Chondrocyte (in vitro differentiated cells): ENCODE measurements at regions not wholly inside any gene's neighbourhood (a gene's known extent, or its start where the extent isn't known, plus 50 kb on each side); places are given as distances from the start of the nearest gene placed in this dataset.

Experiments
- DNase-seq: peaks from one replicate; pipeline ENCODE4 v3.0.0; 2021; ENCODE audit warnings: mixed read lengths, low spot score
- H3K27ac Mint-ChIP-seq: one replicate; pipeline ENCODE4 v1.8.0; 2021; ENCODE audit warnings: mild to moderate bottlenecking, moderate library complexity, mixed read lengths; ENCODE audit not compliant: unreplicated experiment
- H3K27me3 Mint-ChIP-seq: 2 replicates; pipeline ENCODE4 v1.8.0; 2021; ENCODE audit warnings: low read depth, mixed read lengths
- H3K36me3 Mint-ChIP-seq: 2 replicates; pipeline ENCODE4 v1.8.0; 2021; ENCODE audit warnings: low read depth, mixed read lengths
- H3K4me1 Mint-ChIP-seq: 2 replicates; pipeline ENCODE4 v1.8.0; 2021; ENCODE audit warnings: low read depth, mild to moderate bottlenecking, mixed read lengths
- H3K4me3 Mint-ChIP-seq: one replicate; pipeline ENCODE4 v1.8.0; 2021; ENCODE audit warnings: mild to moderate bottlenecking, moderate library complexity, mixed read lengths; ENCODE audit not compliant: unreplicated experiment
- H3K9me3 Mint-ChIP-seq: 2 replicates; pipeline ENCODE4 v1.8.0; 2021; ENCODE audit warnings: low read depth, mixed read lengths
- TF ChIP-seq, protein P1 (sequence below): fragments of 200-600 bp; sonication (generic); IDR thresholded peaks from 2 replicates; pipeline ENCODE4 v1.5.0; 2021; ENCODE audit warnings: antibody characterized with exemption, mild to moderate bottlenecking, moderate library complexity

DNA sequence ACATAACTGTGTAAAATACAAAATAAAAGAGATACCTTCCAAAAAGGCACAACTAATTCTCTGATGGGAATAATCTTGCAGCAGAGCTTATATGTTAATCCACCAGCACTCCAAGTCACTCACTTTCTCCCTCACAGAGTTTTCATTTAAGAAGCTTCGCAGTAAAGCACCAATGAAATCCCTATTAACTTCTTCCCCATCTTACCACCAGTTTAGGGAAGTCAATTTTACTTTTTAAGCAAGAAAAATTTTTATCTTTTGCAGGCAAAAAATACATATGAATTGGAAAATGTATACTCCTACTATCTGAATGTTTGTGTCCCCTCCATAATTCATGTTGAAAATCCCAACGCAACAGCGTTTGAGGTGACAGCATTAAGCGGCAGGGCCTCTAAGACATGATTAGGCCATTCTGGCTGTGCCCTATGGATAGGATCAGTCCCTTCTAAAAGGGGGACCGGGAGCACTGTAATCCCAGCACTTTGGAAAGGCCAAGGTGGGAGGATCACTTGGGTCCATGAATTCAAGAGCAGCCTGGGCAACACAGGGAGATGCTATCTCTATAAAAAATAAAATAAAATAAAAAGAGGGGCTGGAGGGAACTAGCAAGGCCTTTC, 435.8 kb downstream of the SHQ1 start:
- H3K4me3 Mint-ChIP-seq = no peak overlapping the region
- no peaks in the 10 kb centered on the region for H3K9me3 Mint-ChIP-seq
- no peak overlapping the region for H3K27ac Mint-ChIP-seq
- H3K27me3 Mint-ChIP-seq = no peaks in the 10 kb centered on the region
- no peak for DNase-seq
- H3K4me1 Mint-ChIP-seq = peaks cover 37% of the 10 kb centered on the region
- TF ChIP-seq, protein P1, sequence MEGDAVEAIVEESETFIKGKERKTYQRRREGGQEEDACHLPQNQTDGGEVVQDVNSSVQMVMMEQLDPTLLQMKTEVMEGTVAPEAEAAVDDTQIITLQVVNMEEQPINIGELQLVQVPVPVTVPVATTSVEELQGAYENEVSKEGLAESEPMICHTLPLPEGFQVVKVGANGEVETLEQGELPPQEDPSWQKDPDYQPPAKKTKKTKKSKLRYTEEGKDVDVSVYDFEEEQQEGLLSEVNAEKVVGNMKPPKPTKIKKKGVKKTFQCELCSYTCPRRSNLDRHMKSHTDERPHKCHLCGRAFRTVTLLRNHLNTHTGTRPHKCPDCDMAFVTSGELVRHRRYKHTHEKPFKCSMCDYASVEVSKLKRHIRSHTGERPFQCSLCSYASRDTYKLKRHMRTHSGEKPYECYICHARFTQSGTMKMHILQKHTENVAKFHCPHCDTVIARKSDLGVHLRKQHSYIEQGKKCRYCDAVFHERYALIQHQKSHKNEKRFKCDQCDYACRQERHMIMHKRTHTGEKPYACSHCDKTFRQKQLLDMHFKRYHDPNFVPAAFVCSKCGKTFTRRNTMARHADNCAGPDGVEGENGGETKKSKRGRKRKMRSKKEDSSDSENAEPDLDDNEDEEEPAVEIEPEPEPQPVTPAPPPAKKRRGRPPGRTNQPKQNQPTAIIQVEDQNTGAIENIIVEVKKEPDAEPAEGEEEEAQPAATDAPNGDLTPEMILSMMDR = no peak
- no peaks in the 10 kb centered on the region for H3K36me3 Mint-ChIP-seq

DNA sequence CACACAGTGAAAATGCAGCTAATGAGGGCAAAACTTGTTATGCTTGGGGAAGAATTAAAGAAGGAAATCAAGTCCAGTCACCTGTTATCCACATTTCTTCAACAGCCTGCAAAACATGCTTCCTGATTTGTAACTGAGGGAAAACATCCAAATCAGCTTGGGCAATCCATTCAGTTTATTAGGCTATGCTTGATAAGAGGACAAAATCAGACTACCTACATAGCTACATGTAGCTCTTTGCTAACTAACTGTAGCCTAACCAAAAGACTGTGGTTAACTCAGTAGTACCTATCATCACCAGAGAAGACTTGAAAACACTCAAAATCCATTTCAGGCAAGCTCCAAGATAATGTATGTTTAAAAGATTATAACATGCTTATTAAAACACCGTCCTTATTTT, 436.4 kb downstream of the SHQ1 start:
- H3K4me1 Mint-ChIP-seq = peaks cover 41% of the 10 kb centered on the region
- H3K27me3 Mint-ChIP-seq = no peaks in the 10 kb centered on the region
- DNase-seq = no peak
- H3K9me3 Mint-ChIP-seq = no peaks in the 10 kb centered on the region
- no peak overlapping the region for H3K27ac Mint-ChIP-seq
- TF ChIP-seq, protein P1 = no peak
- no peaks in the 10 kb centered on the region for H3K36me3 Mint-ChIP-seq
- no peak overlapping the region for H3K4me3 Mint-ChIP-seq

DNA sequence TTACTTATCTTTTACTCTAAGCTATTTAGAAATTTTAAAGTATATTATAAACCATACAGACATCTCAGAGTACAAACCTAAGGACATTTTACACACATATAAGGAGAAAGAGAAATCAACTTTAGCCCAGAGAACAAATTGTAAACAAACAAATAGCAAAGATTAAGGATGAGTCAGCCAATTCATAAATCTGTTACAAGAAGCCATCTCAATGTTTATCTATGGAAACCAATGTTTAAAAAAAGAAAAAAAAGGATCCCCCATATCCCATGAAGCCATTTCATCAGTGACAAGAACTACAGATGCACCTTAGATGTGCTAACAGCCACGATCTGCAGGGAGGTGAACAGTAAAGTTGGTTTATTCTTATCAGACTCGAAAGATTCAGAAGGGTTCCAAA, 437.1 kb downstream of the SHQ1 start:
- no peaks in the 10 kb centered on the region for H3K27me3 Mint-ChIP-seq
- H3K4me1 Mint-ChIP-seq = peaks cover 49% of the 10 kb centered on the region
- no peak overlapping the region for H3K4me3 Mint-ChIP-seq
- DNase-seq = no peak
- no peaks in the 10 kb centered on the region for H3K36me3 Mint-ChIP-seq
- no peak overlapping the region for H3K27ac Mint-ChIP-seq
- TF ChIP-seq, protein P1 = no peak
- H3K9me3 Mint-ChIP-seq = no peaks in the 10 kb centered on the region

DNA sequence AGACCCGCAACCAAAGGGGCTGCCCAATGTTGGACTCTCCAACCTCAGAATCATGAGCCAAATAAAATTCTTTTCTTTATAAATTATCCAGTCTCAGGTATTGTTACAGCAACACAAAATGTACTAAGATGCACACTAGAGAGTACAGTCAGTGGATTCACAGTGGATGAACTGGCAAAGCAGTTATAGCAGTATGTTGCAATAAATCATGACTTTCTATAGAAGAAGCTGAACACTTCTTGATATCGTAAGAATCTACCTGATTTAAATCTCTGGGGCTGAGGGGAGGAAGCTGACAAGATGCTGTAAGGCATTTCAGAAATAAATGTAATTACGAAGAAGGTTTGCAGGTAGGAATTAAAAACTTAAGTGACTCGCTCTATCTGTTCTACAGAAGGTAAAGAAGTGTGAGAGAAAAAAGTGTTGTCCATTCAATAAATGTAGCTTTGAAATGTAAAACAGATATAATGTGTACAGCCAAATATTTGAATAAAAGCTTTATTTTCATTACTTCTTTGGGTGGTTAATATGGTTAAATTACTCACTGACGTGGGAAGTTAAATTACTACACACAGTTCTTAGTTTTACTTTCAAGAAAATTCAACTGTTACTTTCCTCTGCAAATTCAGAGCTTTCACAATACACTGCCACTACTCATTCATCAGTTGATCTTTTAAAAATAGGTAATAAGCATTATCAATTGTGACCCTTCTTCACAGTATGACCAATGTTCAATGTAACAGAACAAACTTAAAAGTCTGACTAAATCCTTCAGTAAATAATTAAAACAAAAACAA, 439.1 kb downstream of the SHQ1 start:
- Mint-ChIP-seq H3K27me3 (no peaks in the 10 kb centered on the region), H3K27ac (no peak overlapping the region), H3K9me3 (no peaks in the 10 kb centered on the region), H3K4me1 (peaks cover 57% of the 10 kb centered on the region), H3K4me3 (no peak overlapping the region), H3K36me3 (no peaks in the 10 kb centered on the region)
- no peak for DNase-seq
- TF ChIP-seq, protein P1 = no peak

DNA sequence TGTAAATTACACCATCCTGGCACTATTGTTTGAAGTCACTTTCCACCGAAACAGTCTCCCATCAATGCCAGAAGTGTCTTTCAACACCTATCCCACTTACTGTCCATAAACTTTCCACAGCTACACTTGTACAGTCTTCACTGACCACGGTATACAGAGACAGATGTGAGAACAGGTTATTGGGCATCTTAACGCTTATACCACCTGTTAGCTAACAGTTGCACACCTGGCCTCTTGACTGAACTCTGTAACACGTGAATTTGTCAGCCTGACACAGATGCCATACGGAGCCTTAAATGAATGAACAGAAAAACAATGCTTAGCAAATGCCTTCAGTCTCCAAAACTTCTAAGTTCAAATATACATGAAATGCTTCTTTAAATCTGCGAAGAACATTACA, 440.5 kb downstream of the SHQ1 start:
- Mint-ChIP-seq H3K27me3 (no peaks in the 10 kb centered on the region), H3K4me3 (no peak overlapping the region), H3K4me1 (peaks cover 58% of the 10 kb centered on the region), H3K27ac (no peak overlapping the region), H3K9me3 (no peaks in the 10 kb centered on the region), H3K36me3 (no peaks in the 10 kb centered on the region)
- DNase-seq = no peak
- TF ChIP-seq, protein P1 = no peak
